GM18502 (cell line): ENCODE measurements at regions not wholly inside any gene's neighbourhood (a gene's known extent, or its start where the extent isn't known, plus 50 kb on each side); places are given as distances from the start of the nearest gene placed in this dataset.

ENCODE experiments used
- ATAC-seq: cut with Tn5 transposase; IDR thresholded peaks from one replicate; pipeline ENCODE4 v1.9.1; 2021; ENCODE audit warnings: mild to moderate bottlenecking; ENCODE audit not compliant: unreplicated experiment, poor library complexity

GRCh38 chr5:152956943-152957613 is 533.4 kb upstream of the GRIA1 start:
- ATAC-seq = no peak

- no peak for ATAC-seq
Measured at GRCh38 chr5:152978141-152978835, 512.2 kb upstream of the GRIA1 start.

DNA sequence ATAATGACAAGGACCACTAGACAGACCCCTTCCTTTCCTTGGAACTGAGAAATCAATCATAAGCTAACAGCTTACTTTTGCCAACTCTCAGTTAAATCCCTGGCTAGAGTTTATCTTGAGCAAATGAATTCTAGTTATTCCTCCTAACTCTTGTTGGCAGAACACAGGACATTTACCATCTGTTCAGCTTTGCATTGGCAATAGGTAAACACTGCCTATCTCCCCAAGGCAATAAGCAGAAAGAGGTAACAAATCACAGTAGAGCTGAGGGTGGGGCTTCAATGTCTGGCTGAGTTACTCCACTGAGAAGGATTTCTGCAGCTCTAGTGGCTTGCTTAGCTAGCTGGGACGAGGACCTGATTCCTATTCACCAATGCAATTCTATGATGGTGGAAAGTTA is 503.3 kb upstream of the GRIA1 start:
- no peak for ATAC-seq

- no peak for ATAC-seq
Measured at GRCh38 chr5:152990217-152990616, 500.3 kb upstream of the GRIA1 start.

GRCh38 chr5:152990649-152991048 is 499.8 kb upstream of the GRIA1 start:
- ATAC-seq = no peak

DNA sequence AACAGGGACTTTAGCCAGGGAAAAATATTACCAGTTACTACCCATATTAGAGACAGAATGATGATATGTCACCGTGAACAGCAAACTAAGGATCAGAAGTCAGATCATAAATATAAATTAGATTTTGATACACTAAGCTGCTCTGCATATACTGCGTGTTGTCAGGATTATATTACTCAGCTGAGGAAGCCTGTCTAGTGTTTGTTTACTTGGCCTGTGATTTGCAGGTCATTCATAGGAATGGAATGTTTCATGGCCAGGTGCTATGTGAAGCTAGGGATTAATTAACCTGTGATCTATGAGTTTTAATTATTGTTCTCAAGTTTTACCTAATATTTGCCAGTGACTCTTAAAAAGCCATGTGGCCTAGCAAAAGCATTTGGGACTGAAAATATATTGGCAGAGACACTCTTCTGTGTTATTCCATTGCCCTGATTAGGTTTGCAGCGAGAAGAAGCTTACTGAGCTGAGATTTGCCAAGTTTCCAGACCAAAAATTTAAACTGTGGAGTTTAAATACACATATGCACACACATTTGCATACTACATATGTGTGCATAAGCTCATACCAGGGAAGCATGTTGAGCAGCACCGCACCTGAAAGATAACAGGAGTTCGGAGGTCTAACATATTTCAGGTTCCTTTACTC is 496.3 kb upstream of the GRIA1 start:
- ATAC-seq = no peak

DNA sequence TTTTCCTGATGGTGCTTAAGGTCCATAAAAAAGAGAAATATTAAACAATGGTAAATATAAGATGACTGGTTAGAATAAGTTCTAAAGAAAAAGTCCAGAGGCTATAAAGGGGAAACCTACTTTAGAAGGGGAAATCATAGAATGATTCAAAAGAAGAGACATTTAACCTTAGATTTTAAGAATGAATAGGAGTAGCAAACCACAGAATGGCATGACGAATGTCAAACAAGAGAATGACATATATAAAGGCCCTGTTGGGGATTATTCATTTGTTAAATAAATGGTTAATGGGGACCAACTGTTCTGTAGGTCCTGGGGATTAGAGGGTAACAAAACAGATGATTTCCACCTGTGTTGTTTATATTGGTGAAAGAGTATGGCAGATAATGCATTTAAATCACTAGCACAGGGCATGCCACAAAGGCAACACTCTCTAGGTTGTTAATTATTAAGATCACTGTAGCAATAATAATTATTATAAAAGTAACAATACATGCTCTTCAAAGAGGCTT is 495.2 kb upstream of the GRIA1 start:
- ATAC-seq = no peak

GRCh38 chr5:153005711-153006110 is 484.8 kb upstream of the GRIA1 start:
- no peak for ATAC-seq

- ATAC-seq = no peak
Measured at GRCh38 chr5:153006681-153007080, 483.8 kb upstream of the GRIA1 start.

GRCh38 chr5:153014194-153014593 is 476.3 kb upstream of the GRIA1 start:
- no peak for ATAC-seq

- no peak for ATAC-seq
Measured at GRCh38 chr5:153018121-153018520, 472.3 kb upstream of the GRIA1 start.

GRCh38 chr5:153030755-153031725 is 459.4 kb upstream of the GRIA1 start:
- ATAC-seq = no peak

DNA sequence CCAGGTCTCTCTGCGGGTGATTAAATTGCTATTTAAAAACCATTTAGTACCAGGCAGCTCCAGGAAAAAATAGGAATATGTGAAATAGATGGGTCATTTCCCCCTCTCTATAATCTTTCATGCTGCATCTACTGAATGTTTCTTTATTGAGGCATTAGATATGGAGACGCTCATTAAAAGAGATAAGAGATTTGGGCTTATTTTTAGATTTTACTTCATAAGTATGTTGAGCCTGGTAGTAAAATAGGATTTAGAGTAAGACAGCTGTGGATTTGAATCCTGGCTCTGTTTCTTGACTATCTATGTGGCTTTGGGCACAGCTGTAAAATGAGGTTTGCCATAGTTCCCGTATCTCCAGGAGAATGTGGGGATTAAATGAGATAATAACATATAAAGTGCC is 451.0 kb upstream of the GRIA1 start:
- no peak for ATAC-seq

DNA sequence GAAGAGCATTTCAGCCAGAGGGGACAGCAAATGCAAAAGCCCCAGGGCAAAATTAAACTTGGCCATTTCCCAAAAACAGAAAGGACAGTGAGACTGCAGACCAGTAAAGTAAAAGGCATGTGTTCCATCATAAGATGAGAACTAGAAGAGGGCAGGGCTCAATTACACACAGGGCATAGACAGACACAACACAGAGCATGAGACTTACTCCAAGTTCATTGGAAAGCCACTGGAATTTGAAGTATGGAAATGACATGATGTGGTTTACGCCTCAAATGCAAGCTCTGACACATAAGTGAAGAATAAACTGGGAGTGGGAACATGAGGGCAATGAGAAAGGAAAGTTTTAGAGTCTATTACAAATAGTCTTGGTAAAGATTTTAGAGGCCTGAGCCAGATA is 446.6 kb upstream of the GRIA1 start:
- ATAC-seq = no peak

- ATAC-seq = no peak
Measured at GRCh38 chr5:153050496-153051179, 439.8 kb upstream of the GRIA1 start.

GRCh38 chr5:153066281-153066680 is 424.2 kb upstream of the GRIA1 start:
- no peak for ATAC-seq

GRCh38 chr5:153067869-153068268 is 422.6 kb upstream of the GRIA1 start:
- no peak for ATAC-seq

- ATAC-seq = no peak
Measured at GRCh38 chr5:153079396-153079795, 411.1 kb upstream of the GRIA1 start.

- ATAC-seq = no peak
Measured at GRCh38 chr5:153080940-153081339, 409.5 kb upstream of the GRIA1 start.

GRCh38 chr5:153081385-153081784 is 409.1 kb upstream of the GRIA1 start:
- no peak for ATAC-seq
